H1 (cell line): ENCODE measurements at regions not wholly inside any gene's neighbourhood (a gene's known extent, or its start where the extent isn't known, plus 50 kb on each side); places are given as distances from the start of the nearest gene placed in this dataset.

Experiments
- CTCF ChIA-PET: fragments of 300-600 bp; sonication (Branson Sonifier 250); formaldehyde crosslinking; loops from one replicate; lab custom pipeline; 2021; ENCODE audit not compliant: partially characterized antibody; lab: Charles Lee
- POLR2A ChIA-PET: fragments of 300-600 bp; sonication (Branson Sonifier 250); formaldehyde crosslinking; loops from one replicate; lab custom pipeline; 2021; ENCODE audit warnings: inconsistent platforms; ENCODE audit not compliant: partially characterized antibody; lab: Charles Lee
- DNase-seq, 2 experiments: peaks; one replicate each; pipeline versions ENCODE4 v3.0.0 to v3.0.0-alpha.2; 2010 to 2022; ENCODE audit warnings: low spot score in 2 of 2, low read depth in 1 of 2, mixed read lengths in 1 of 2
- FAIRE-seq: peaks from 2 replicates; lab custom pipeline; 2011; peaks lifted over from hg19 to GRCh38; lab: Jason Lieb, UNC
- H2AFZ ChIP-seq: 2 replicates; pipeline ENCODE4 v1.8.1; 2012; ENCODE audit warnings: low read length, inconsistent platforms
- H2AK5ac ChIP-seq: 2 replicates; pipeline ENCODE4 v1.6.1; 2013; ENCODE audit warnings: low read depth, low read length
- H2BK120ac ChIP-seq: replicated peaks from 2 replicates; pipeline ENCODE3; 2013; ENCODE audit warnings: low read depth, low read length, inconsistent platforms
- H2BK12ac ChIP-seq: 2 replicates; pipeline ENCODE4 v1.6.1; 2013; ENCODE audit warnings: low read depth, low read length
- H2BK15ac ChIP-seq: 2 replicates; pipeline ENCODE4 v1.6.1; 2013; ENCODE audit warnings: low read length
- H2BK20ac ChIP-seq: 2 replicates; pipeline ENCODE4 v1.6.1; 2013; ENCODE audit warnings: low read length
- H2BK5ac ChIP-seq: 2 replicates; pipeline ENCODE4 v1.6.1; 2013; ENCODE audit warnings: low read depth, low read length
- H3K14ac ChIP-seq: 2 replicates; pipeline ENCODE4 v1.6.1; 2013; ENCODE audit warnings: inconsistent platforms; ENCODE audit not compliant: insufficient read length
- H3K18ac ChIP-seq: 2 replicates; pipeline ENCODE4 v1.6.1; 2013; ENCODE audit warnings: low read length; ENCODE audit errors: extremely low read depth
- H3K23ac ChIP-seq: 2 replicates; pipeline ENCODE4 v1.6.1; 2013; ENCODE audit warnings: inconsistent platforms; ENCODE audit not compliant: insufficient read length
- H3K23me2 ChIP-seq: 2 replicates; pipeline ENCODE4 v1.6.1; 2013; ENCODE audit warnings: low read depth, low read length
- H3K27ac ChIP-seq: 2 replicates; pipeline ENCODE4 v1.6.1; 2011; ENCODE audit warnings: low read depth, low read length, inconsistent platforms
- H3K27me3 ChIP-seq, 4 experiments: replicated peaks in 1 of 4; 1 replicate in 1 of 4; 2 replicates in 3 of 4; pipeline versions ENCODE4 v1.6.1 to v1.8.1; 2011 to 2013; ENCODE audit warnings: low read length in 3 of 4, mild to moderate bottlenecking in 3 of 4, inconsistent platforms in 2 of 4, mixed read lengths in 2 of 4, moderate library complexity in 1 of 4; ENCODE audit not compliant: control insufficient read depth in 3 of 4, insufficient read depth in 3 of 4; ENCODE audit errors: extremely low read depth in 1 of 4
- H3K36me3 ChIP-seq, 4 experiments: 2 replicates each; pipeline versions ENCODE4 v1.6.1 to v1.8.1; 2011 to 2013; ENCODE audit warnings: mild to moderate bottlenecking in 4 of 4, low read length in 3 of 4, moderate library complexity in 2 of 4, control low read depth in 1 of 4, inconsistent platforms in 1 of 4; ENCODE audit not compliant: insufficient read depth in 4 of 4, control insufficient read depth in 2 of 4
- H3K4ac ChIP-seq: replicated peaks from 2 replicates; pipeline ENCODE3; 2013; ENCODE audit warnings: low read length, low read depth, mixed read lengths, inconsistent platforms; ENCODE audit not compliant: insufficient read length
- H3K4me1 ChIP-seq, 4 experiments: replicated peaks in 1 of 4; 1 replicate in 1 of 4; 2 replicates in 3 of 4; pipeline versions ENCODE4 v1.6.1 to v1.8.1; 2011 to 2013; ENCODE audit warnings: low read length in 3 of 4, inconsistent platforms in 2 of 4, mixed read lengths in 1 of 4; ENCODE audit not compliant: insufficient read depth in 4 of 4, control insufficient read depth in 3 of 4
- H3K4me2 ChIP-seq, 2 experiments: 2 replicates each; pipeline versions ENCODE4 v1.6.1 to v1.8.1; 2011 to 2013; ENCODE audit warnings: low read depth in 2 of 2, low read length in 2 of 2, control low read depth in 1 of 2, inconsistent platforms in 1 of 2, mild to moderate bottlenecking in 1 of 2; ENCODE audit not compliant: insufficient read depth in 1 of 2
- H3K4me3 ChIP-seq, 4 experiments: fragments of 200-600, 300-600 bp in 1 of 4; sonication (generic), shearing (Covaris generic), sonication (Bioruptor Twin) in 1 of 4; 2 replicates each; pipeline versions ENCODE4 v1.5.1 to v1.8.1; 2011 to 2016; ENCODE audit warnings: low read length in 4 of 4, low read depth in 3 of 4, control low read depth in 2 of 4, inconsistent platforms in 2 of 4, mild to moderate bottlenecking in 2 of 4, mixed read lengths in 1 of 4, moderate library complexity in 1 of 4; ENCODE audit not compliant: insufficient read depth in 2 of 4; ENCODE audit errors: extremely low read depth in 1 of 4
- H3K56ac ChIP-seq: replicated peaks from 2 replicates; pipeline ENCODE3; 2013; ENCODE audit warnings: low read depth, mild to moderate bottlenecking, mixed read lengths, low read length, inconsistent platforms; ENCODE audit not compliant: insufficient read length
- H3K79me1 ChIP-seq: 2 replicates; pipeline ENCODE4 v1.6.1; 2013; ENCODE audit warnings: low read depth, low read length, control low read depth
- H3K79me2 ChIP-seq, 2 experiments: 2 replicates each; pipeline versions ENCODE4 v1.6.1 to v1.8.1; 2012 to 2013; ENCODE audit warnings: low read length in 2 of 2, mild to moderate bottlenecking in 2 of 2, inconsistent platforms in 1 of 2; ENCODE audit not compliant: insufficient read depth in 2 of 2, control insufficient read depth in 1 of 2
- H3K9ac ChIP-seq, 4 experiments: replicated peaks in 1 of 4; 1 replicate in 1 of 4; 2 replicates in 3 of 4; pipeline versions ENCODE4 v1.6.1 to v1.8.1; 2011 to 2013; ENCODE audit warnings: low read depth in 3 of 4, low read length in 3 of 4, control low read depth in 2 of 4, mild to moderate bottlenecking in 2 of 4, moderate library complexity in 2 of 4, inconsistent platforms in 1 of 4; ENCODE audit errors: extremely low read depth in 1 of 4
- H3K9me3 ChIP-seq, 2 experiments: 2 replicates each; pipeline versions ENCODE4 v1.6.1 to v1.8.1; 2012 to 2013; ENCODE audit warnings: mild to moderate bottlenecking in 2 of 2, moderate library complexity in 2 of 2, control low read depth in 1 of 2, inconsistent platforms in 1 of 2, low read depth in 1 of 2, low read length in 1 of 2, mixed read lengths in 1 of 2; ENCODE audit not compliant: insufficient read depth in 2 of 2
- H4K20me1 ChIP-seq, 2 experiments: replicated peaks in 1 of 2; 2 replicates each; pipeline versions ENCODE3 to v1.8.1; 2011 to 2013; ENCODE audit warnings: inconsistent platforms in 2 of 2, low read length in 2 of 2, mild to moderate bottlenecking in 1 of 2; ENCODE audit not compliant: insufficient read depth in 2 of 2, control insufficient read depth in 1 of 2
- H4K5ac ChIP-seq: 2 replicates; pipeline ENCODE4 v1.6.1; 2013; ENCODE audit warnings: low read length, low read depth, mixed read lengths, inconsistent platforms; ENCODE audit not compliant: insufficient read length
- H4K8ac ChIP-seq: 2 replicates; pipeline ENCODE4 v1.8.0; 2013; ENCODE audit warnings: mild to moderate bottlenecking, moderate library complexity, low read length, inconsistent platforms; ENCODE audit not compliant: insufficient read depth; ENCODE audit errors: extremely low read depth
- H4K91ac ChIP-seq: replicated peaks from 2 replicates; pipeline ENCODE3; 2013; ENCODE audit warnings: low read length, mixed read lengths, inconsistent platforms; ENCODE audit not compliant: insufficient read length
- BCL11A ChIP-seq, 2 experiments: IDR thresholded peaks; one replicate each; pipeline ENCODE4 v1.6.1; 2011; ENCODE audit warnings: low read depth in 2 of 2, low read length in 2 of 2, mild to moderate bottlenecking in 2 of 2
- KDM4A ChIP-seq: IDR thresholded peaks from one replicate; pipeline ENCODE4 v1.7.1; 2012; ENCODE audit warnings: low read depth, mild to moderate bottlenecking, moderate library complexity, low read length, inconsistent platforms; ENCODE audit not compliant: severe bottlenecking
- WGBS, 2 experiments: shearing (Covaris generic) in 1 of 2; methylation state at CpG; one replicate each; pipeline versions ENCODE4 v1.1.6 to v1.1.7; 2013 to 2015; ENCODE audit warnings: low lambda C conversion rate in 2 of 2, mixed read lengths in 2 of 2, inconsistent platforms in 1 of 2, low coverage in 1 of 2, missing lambda C conversion rate in 1 of 2; ENCODE audit not compliant: insufficient replicate concordance in 2 of 2, insufficient coverage in 1 of 2, insufficient read length in 1 of 2; ENCODE audit errors: extremely low coverage in 1 of 2, missing lambda C conversion rate in 1 of 2; 5-methylcytosine and 5-hydroxymethylcytosine counted together

- no peak for TF ChIP-seq KDM4A
- TF ChIP-seq BCL11A (IDR thresholded peaks at IDR 0.05; ENCODE audit: low read depth in 2 of 2, low read length in 2 of 2), result no peak
- TF ChIP-seq, all 59 proteins: peak for 0
- no peak overlapping the region for H2BK12ac ChIP-seq
These were observed 180.2 kb upstream of the SOX6 start for GRCh38 chr11:16536513-16536912.

More at GRCh38 chr11:16536513-16536912, 180.2 kb upstream of the SOX6 start:
- Histone ChIP-seq H3K56ac (no peak overlapping the region), H3K9ac (no peak overlapping the region), H3K14ac (no peak overlapping the region), H3K9me3 (no peaks in the 10 kb centered on the region), H2BK15ac (no peak overlapping the region), H2BK120ac (no peak overlapping the region), H3K79me1 (no peaks in the 10 kb centered on the region), H3K36me3 (no peaks in the 10 kb centered on the region), H3K23ac (no peak overlapping the region), H4K91ac (no peak overlapping the region), H3K4me1 (no peaks in the 10 kb centered on the region), H3K4me2 (no peak overlapping the region), H3K4me3 (no peak overlapping the region), H3K27ac (no peak overlapping the region), H3K4ac (no peak overlapping the region), H3K18ac (no peak overlapping the region), H3K23me2 (no peaks in the 10 kb centered on the region), H4K5ac (no peak overlapping the region), H3K79me2 (no peaks in the 10 kb centered on the region), H2AFZ (no peak overlapping the region), H2BK20ac (no peak overlapping the region), H2BK5ac (no peak overlapping the region), H4K8ac (no peak overlapping the region), H4K20me1 (no peaks in the 10 kb centered on the region), H2AK5ac (no peak overlapping the region), H3K27me3 (no peaks in the 10 kb centered on the region)
- FAIRE-seq, result no peak
- CTCF ChIA-PET, result interaction anchor here (1.1 kb wide), 1 partner anchor 77 kb away, joined by 3 read pairs; no protein-coding TSS in a partner anchor
- 89% methylated on average over 9 of the region's 9 CpGs; no CpG with 5 or more reads in 1 of the 2 experiments for WGBS, 2 experiments
- no peak for DNase-seq
- POLR2A ChIA-PET, result no interaction called here
